ENCODE measurements at regions not wholly inside any gene's neighbourhood (a gene's known extent, or its start where the extent isn't known, plus 50 kb on each side); places are given as distances from the start of the nearest gene placed in this dataset.

- no peaks in the 10 kb centered on the region for H3K4me1 ChIP-seq (ENCODE audit: control insufficient read depth, extremely low read depth, insufficient read depth, low read length)
- dilution Hi-C loops (cut with MboI; ENCODE audit: extremely low pct_ligation_motif_present, low sequenced_read_pairs): no loop called here
- TF ChIP-seq EZH2 (IDR thresholded peaks at IDR 0.05; ENCODE audit: low read length) (no peak), CTCF (optimal IDR thresholded peaks at IDR 0.05 in 1 of 3, IDR thresholded peaks at IDR 0.05 in 1 of 3, conservative IDR thresholded peaks at IDR 0.05 in 1 of 3; ENCODE audit: extremely low read depth in 1 of 3, insufficient read depth in 2 of 3, low read length in 3 of 3) (no peak)
- no peaks in the 10 kb centered on the region for H3K36me3 ChIP-seq (ENCODE audit: control insufficient read depth in 2 of 2, extremely low read depth in 1 of 2, insufficient read depth in 2 of 2, low read length in 2 of 2)
- H3K79me2 ChIP-seq (ENCODE audit: control insufficient read depth, insufficient read depth, low read length): no peaks in the 10 kb centered on the region
- no peaks in the 10 kb centered on the region for H3K9me3 ChIP-seq (ENCODE audit: control insufficient read depth, low read depth, low read length)
- H3K9ac ChIP-seq (ENCODE audit: control insufficient read depth, extremely low read depth, insufficient read depth, low read length): no peak overlapping the region
- no peak for DNase-seq (ENCODE audit: low read depth, low spot score)
- H2AFZ ChIP-seq (ENCODE audit: control insufficient read depth, low read length): no peak overlapping the region
- no peaks in the 10 kb centered on the region for H4K20me1 ChIP-seq (ENCODE audit: control insufficient read depth, extremely low read depth, insufficient read depth, low read length)
- no peak overlapping the region for H3K27ac ChIP-seq (ENCODE audit: control insufficient read depth, insufficient read depth, low read length)
- no peaks in the 10 kb centered on the region for H3K9me1 ChIP-seq (ENCODE audit: control insufficient read depth, extremely low read depth, insufficient read depth, low read length)
- no peak overlapping the region for H3K4me3 ChIP-seq (ENCODE audit: control insufficient read depth in 2 of 3, extremely low read depth in 1 of 3, insufficient read depth in 2 of 3, low read depth in 1 of 3, low read length in 3 of 3)
- H3K4me2 ChIP-seq (ENCODE audit: control insufficient read depth, extremely low read depth, insufficient read depth, low read depth, low read length): no peak overlapping the region
- no peak for FAIRE-seq
- H3K27me3 ChIP-seq (ENCODE audit: control insufficient read depth, extremely low read depth, insufficient read depth, low read length): peaks cover under 1% of the 10 kb centered on the region
These were observed 151.0 kb upstream of the RPS6KA2 start for GRCh38 chr6:166778046-166778445.

- Histone ChIP-seq H3K4me2 (ENCODE audit: control insufficient read depth, extremely low read depth, insufficient read depth, low read depth, low read length) (no peak overlapping the region), H3K4me3 (ENCODE audit: control insufficient read depth in 2 of 3, extremely low read depth in 1 of 3, insufficient read depth in 2 of 3, low read depth in 1 of 3, low read length in 3 of 3) (no peak overlapping the region), H3K27ac (ENCODE audit: control insufficient read depth, insufficient read depth, low read length) (no peak overlapping the region), H3K36me3 (ENCODE audit: control insufficient read depth in 2 of 2, extremely low read depth in 1 of 2, insufficient read depth in 2 of 2, low read length in 2 of 2) (no peaks in the 10 kb centered on the region), H3K27me3 (ENCODE audit: control insufficient read depth, extremely low read depth, insufficient read depth, low read length) (peaks cover 4% of the 10 kb centered on the region), H3K4me1 (ENCODE audit: control insufficient read depth, extremely low read depth, insufficient read depth, low read length) (no peaks in the 10 kb centered on the region), H3K9ac (ENCODE audit: control insufficient read depth, extremely low read depth, insufficient read depth, low read length) (no peak overlapping the region), H3K9me3 (ENCODE audit: control insufficient read depth, low read depth, low read length) (no peaks in the 10 kb centered on the region), H3K79me2 (ENCODE audit: control insufficient read depth, insufficient read depth, low read length) (no peaks in the 10 kb centered on the region), H3K9me1 (ENCODE audit: control insufficient read depth, extremely low read depth, insufficient read depth, low read length) (no peaks in the 10 kb centered on the region), H4K20me1 (ENCODE audit: control insufficient read depth, extremely low read depth, insufficient read depth, low read length) (no peaks in the 10 kb centered on the region), H2AFZ (ENCODE audit: control insufficient read depth, low read length) (no peak overlapping the region)
- no peak for DNase-seq (ENCODE audit: low read depth, low spot score)
- TF ChIP-seq EZH2 (IDR thresholded peaks at IDR 0.05; ENCODE audit: low read length) (no peak), CTCF (optimal IDR thresholded peaks at IDR 0.05 in 1 of 3, IDR thresholded peaks at IDR 0.05 in 1 of 3, conservative IDR thresholded peaks at IDR 0.05 in 1 of 3; ENCODE audit: extremely low read depth in 1 of 3, insufficient read depth in 2 of 3, low read length in 3 of 3) (no peak)
- FAIRE-seq: no peak
- dilution Hi-C loops (cut with MboI; ENCODE audit: extremely low pct_ligation_motif_present, low sequenced_read_pairs): no loop called here
These were observed 150.1 kb upstream of the RPS6KA2 start for GRCh38 chr6:166777096-166777630.

Measured in keratinocyte (primary cell).